CD14-positive monocyte (primary cell): ENCODE measurements at regions not wholly inside any gene's neighbourhood (a gene's known extent, or its start where the extent isn't known, plus 50 kb on each side); places are given as distances from the start of the nearest gene placed in this dataset.
A peak's percentile ranks its signal among the peaks of the same experiment; 100 is the strongest.

ENCODE experiments used
- DNase-seq, 3 donors: peaks; one replicate each; pipeline ENCODE4 v3.0.0-alpha.2; 2011 to 2022
- H2AFZ ChIP-seq: 2 replicates; pipeline ENCODE4 v1.6.0; 2012; ENCODE audit warnings: mild to moderate bottlenecking, low read depth, low read length, inconsistent platforms; ENCODE audit not compliant: insufficient read depth, poor library complexity, severe bottlenecking
- H3K27ac ChIP-seq, 2 donors: 1 replicate in 1 of 2; 2 replicates in 1 of 2; pipeline ENCODE4 v1.5.1; 2012 to 2013; ENCODE audit warnings: low read length in 2 of 2, control low read depth in 1 of 2, inconsistent platforms in 1 of 2, low read depth in 1 of 2, mild to moderate bottlenecking in 1 of 2
- H3K27me3 ChIP-seq, 2 donors: one replicate each; pipeline versions ENCODE4 v1.6.0 to v1.6.1; 2011 to 2013; ENCODE audit warnings: low read length in 2 of 2; ENCODE audit not compliant: control insufficient read depth in 2 of 2, insufficient read depth in 2 of 2
- H3K36me3 ChIP-seq, 2 donors: replicated peaks in 1 of 2; 1 replicate in 1 of 2; 2 replicates in 1 of 2; pipeline versions ENCODE4 v1.5.1 to v1.6.1; 2012 to 2013; ENCODE audit warnings: low read length in 2 of 2, control low read depth in 1 of 2, inconsistent platforms in 1 of 2, mild to moderate bottlenecking in 1 of 2; ENCODE audit not compliant: insufficient read depth in 2 of 2, control insufficient read depth in 1 of 2
- H3K4me1 ChIP-seq, 2 donors: 1 replicate in 1 of 2; 2 replicates in 1 of 2; pipeline versions ENCODE4 v1.5.1 to v1.6.1; 2012 to 2013; ENCODE audit warnings: low read length in 2 of 2, control low read depth in 1 of 2, inconsistent platforms in 1 of 2, mild to moderate bottlenecking in 1 of 2, moderate library complexity in 1 of 2; ENCODE audit not compliant: insufficient read depth in 2 of 2, control insufficient read depth in 1 of 2
- H3K4me2 ChIP-seq: replicated peaks from 2 replicates; pipeline ENCODE3; 2012; ENCODE audit warnings: low read length, moderate library complexity, mild to moderate bottlenecking; ENCODE audit not compliant: poor library complexity, severe bottlenecking; ENCODE audit errors: extremely low read depth
- H3K4me3 ChIP-seq, 3 experiments: fragments of 200-600 bp in 1 of 3; sonication (generic) in 1 of 3; replicated peaks in 1 of 3; 1 replicate in 2 of 3; 2 replicates in 1 of 3; pipeline ENCODE4 v1.5.1; 2011 to 2013; ENCODE audit warnings: low read length in 3 of 3, mild to moderate bottlenecking in 3 of 3, control low read depth in 2 of 3, low read depth in 2 of 3, inconsistent platforms in 1 of 3, moderate library complexity in 1 of 3
- H3K79me2 ChIP-seq: 2 replicates; pipeline ENCODE4 v1.6.0; 2012; ENCODE audit warnings: mild to moderate bottlenecking, control low read depth, inconsistent platforms, low read length, moderate library complexity; ENCODE audit not compliant: insufficient read depth
- H3K9ac ChIP-seq: 2 replicates; pipeline ENCODE4 v1.6.0; 2017; ENCODE audit warnings: low read length, mild to moderate bottlenecking; ENCODE audit not compliant: insufficient read depth, poor library complexity, severe bottlenecking
- H3K9me3 ChIP-seq, 2 donors: replicated peaks in 1 of 2; 1 replicate in 1 of 2; 2 replicates in 1 of 2; pipeline versions ENCODE4 v1.5.1 to v1.6.1; 2012 to 2013; ENCODE audit warnings: low read length in 2 of 2, control low read depth in 1 of 2; ENCODE audit not compliant: control insufficient read depth in 1 of 2, insufficient read depth in 1 of 2
- H4K20me1 ChIP-seq: 2 replicates; pipeline ENCODE4 v1.6.0; 2012; ENCODE audit warnings: mild to moderate bottlenecking, low read length, control low read depth, moderate library complexity; ENCODE audit not compliant: insufficient read depth
- H3K27ac Mint-ChIP-seq, 7 donors: one replicate each; pipeline ENCODE4 v1.8.0; 2020; ENCODE audit warnings: mild to moderate bottlenecking in 7 of 7, mixed read lengths in 7 of 7, moderate library complexity in 6 of 7, inconsistent platforms in 2 of 7
- H3K27me3 Mint-ChIP-seq, 3 donors: one replicate each; pipeline ENCODE4 v1.8.0; 2021 to 2022; ENCODE audit warnings: low read depth in 3 of 3, mild to moderate bottlenecking in 3 of 3, mixed read lengths in 3 of 3, moderate library complexity in 3 of 3, inconsistent platforms in 1 of 3
- H3K36me3 Mint-ChIP-seq, 2 donors: one replicate each; pipeline ENCODE4 v1.8.0; 2020; ENCODE audit warnings: mixed read lengths in 2 of 2, inconsistent platforms in 1 of 2, mild to moderate bottlenecking in 1 of 2
- H3K4me1 Mint-ChIP-seq: one replicate; pipeline ENCODE4 v1.8.0; 2020; ENCODE audit warnings: mild to moderate bottlenecking, mixed read lengths
- H3K4me3 Mint-ChIP-seq, 2 donors: one replicate each; pipeline ENCODE4 v1.8.0; 2020; ENCODE audit warnings: mild to moderate bottlenecking in 2 of 2, mixed read lengths in 2 of 2, moderate library complexity in 1 of 2
- H3K9me3 Mint-ChIP-seq, 7 donors: one replicate each; pipeline ENCODE4 v1.8.0; 2020 to 2022; ENCODE audit warnings: mixed read lengths in 7 of 7, mild to moderate bottlenecking in 6 of 7, moderate library complexity in 6 of 7, inconsistent platforms in 2 of 7
- CTCF ChIP-seq: fragments of 200-600 bp; IDR thresholded peaks from one replicate; pipeline ENCODE4 v1.8.0; 2022; ENCODE audit warnings: antibody characterized with exemption, mild to moderate bottlenecking
- WGBS: methylation state at CpG from one replicate; pipeline ENCODE4 v1.1.5; 2013; ENCODE audit warnings: missing lambda C conversion rate; ENCODE audit not compliant: insufficient coverage; 5-methylcytosine and 5-hydroxymethylcytosine counted together
- intact Hi-C, 2 donors: fragments of 100-400 bp; cut with micrococcal nuclease; formaldehyde crosslinking; loops; one replicate each; pipeline versions ENCODE4 v1.15.0 to v1.15.1; 2023

GRCh38 chr16:74107795-74108610 is 188.6 kb upstream of the PSMD7 start:
- 48% methylated on average over 10 of the region's 18 CpGs for WGBS

DNA sequence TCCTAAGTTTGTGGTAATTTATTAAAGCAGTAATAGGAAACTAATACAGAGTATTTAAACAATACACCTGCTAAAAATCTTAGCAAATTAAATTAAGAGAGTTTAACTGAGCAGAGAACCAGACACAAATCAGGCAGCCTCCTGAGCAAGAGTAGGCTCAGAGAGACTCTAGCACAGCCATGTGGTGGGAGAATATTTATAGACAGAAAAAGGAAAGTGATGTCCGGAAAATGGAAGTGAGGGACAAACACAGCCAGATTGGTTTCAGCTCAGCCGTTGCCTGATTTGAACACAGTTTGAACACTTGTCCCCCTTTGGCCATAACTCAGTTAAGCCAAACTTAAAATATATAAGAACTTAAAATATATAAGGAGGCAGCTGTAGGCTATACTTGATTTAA is 192.6 kb upstream of the PSMD7 start:
- Mint-ChIP-seq H3K4me3 (no peak overlapping the region), H3K27me3 (peaks cover 0 to 5% (median 2%) of the 10 kb centered on the region in 3 donors), H3K36me3 (no peaks in the 10 kb centered on the region), H3K4me1 (peaks cover 8% of the 10 kb centered on the region), H3K27ac (no peak overlapping the region), H3K9me3 (peaks cover 0 to 4% (median 2%) of the 10 kb centered on the region in 7 donors)
- H3K9me3 ChIP-seq = no peaks in the 10 kb centered on the region
- no peak overlapping the region for H3K9ac ChIP-seq
- H2AFZ ChIP-seq = no peak overlapping the region
- no peak overlapping the region for H3K4me2 ChIP-seq
- no peaks in the 10 kb centered on the region for H3K27me3 ChIP-seq
- WGBS = no CpG with 5 or more reads among the region's 2 CpGs
- no peaks in the 10 kb centered on the region for H3K79me2 ChIP-seq
- H3K4me3 ChIP-seq = no peak overlapping the region
- no peaks in the 10 kb centered on the region for H3K4me1 ChIP-seq
- intact Hi-C loops = no loop called here
- H3K27ac ChIP-seq = no peak overlapping the region
- DNase-seq = no peak
- H4K20me1 ChIP-seq = no peaks in the 10 kb centered on the region
- TF ChIP-seq CTCF = no peak
- H3K36me3 ChIP-seq = no peaks in the 10 kb centered on the region

More at GRCh38 chr16:74107795-74108610, 188.6 kb upstream of the PSMD7 start:
- peak overlapping the region; percentile 12 to 70 for H3K4me3 Mint-ChIP-seq
- Histone ChIP-seq H4K20me1 (no peaks in the 10 kb centered on the region), H3K27ac (no peak overlapping the region), H2AFZ (peak overlapping the region; percentile 15), H3K4me3 (no peak overlapping the region), H3K9ac (no peak overlapping the region), H3K4me1 (no peaks in the 10 kb centered on the region), H3K9me3 (no peaks in the 10 kb centered on the region), H3K36me3 (no peaks in the 10 kb centered on the region), H3K79me2 (no peaks in the 10 kb centered on the region), H3K27me3 (no peaks in the 10 kb centered on the region), H3K4me2 (peak overlapping the region; percentile 38)
- intact Hi-C loops = no loop called here
- peaks cover 0 to 4% (median 1%) of the 10 kb centered on the region in 3 donors for H3K27me3 Mint-ChIP-seq
- peaks cover 8% of the 10 kb centered on the region for H3K4me1 Mint-ChIP-seq
- H3K36me3 Mint-ChIP-seq = no peaks in the 10 kb centered on the region
- peaks cover 0 to 2% (median 0%) of the 10 kb centered on the region in 7 donors for H3K9me3 Mint-ChIP-seq
- DNase-seq = peak; percentile 1 to 28 (median 3)
- TF ChIP-seq CTCF = peak; percentile 67
- H3K27ac Mint-ChIP-seq = no peak overlapping the region
